Kidney (tissue), 13 donors: ENCODE measurements at regions not wholly inside any gene's neighbourhood (a gene's known extent, or its start where the extent isn't known, plus 50 kb on each side); places are given as distances from the start of the nearest gene placed in this dataset.

Experiments
- DNase-seq, 5 donors: peaks; one replicate each; pipeline ENCODE4 v3.0.0-alpha.2; 2013 to 2020
- FAIRE-seq: peaks from 2 replicates; lab custom pipeline; 2012; peaks lifted over from hg19 to GRCh38; lab: Jason Lieb, UNC
- H3K27ac ChIP-seq, 2 donors: one replicate each; pipeline ENCODE4 v1.7.0; 2013; ENCODE audit warnings: low read depth in 2 of 2, low read length in 2 of 2, inconsistent platforms in 1 of 2
- H3K27me3 ChIP-seq: one replicate; pipeline ENCODE4 v1.7.1; 2013; ENCODE audit warnings: low read length, inconsistent platforms; ENCODE audit not compliant: control insufficient read depth, insufficient read depth
- H3K36me3 ChIP-seq, 3 donors: one replicate each; pipeline versions ENCODE4 v1.7.0 to v1.7.1; 2013; ENCODE audit warnings: low read length in 3 of 3, control low read depth in 1 of 3, inconsistent platforms in 1 of 3; ENCODE audit not compliant: insufficient read depth in 3 of 3, control insufficient read depth in 2 of 3
- H3K4me1 ChIP-seq, 3 donors: one replicate each; pipeline versions ENCODE4 v1.7.0 to v1.7.1; 2013; ENCODE audit warnings: low read length in 3 of 3, inconsistent platforms in 1 of 3, low read depth in 1 of 3; ENCODE audit not compliant: control insufficient read depth in 2 of 3, insufficient read depth in 2 of 3
- H3K4me3 ChIP-seq, 3 donors: one replicate each; pipeline versions ENCODE4 v1.7.0 to v1.8.1; 2013; ENCODE audit warnings: low read length in 3 of 3, control low read depth in 1 of 3, inconsistent platforms in 1 of 3
- H3K9ac ChIP-seq, 3 donors: one replicate each; pipeline versions ENCODE4 v1.7.0 to v1.7.1; 2013; ENCODE audit warnings: low read length in 3 of 3, control low read depth in 1 of 3, inconsistent platforms in 1 of 3
- H3K9me3 ChIP-seq, 3 donors: one replicate each; pipeline versions ENCODE4 v1.7.0 to v1.7.1; 2013; ENCODE audit warnings: low read length in 3 of 3, control low read depth in 1 of 3, inconsistent platforms in 1 of 3; ENCODE audit not compliant: control insufficient read depth in 2 of 3, insufficient read depth in 1 of 3
- CTCF ChIP-seq: IDR thresholded peaks from 3 replicates; pipeline ENCODE4 v1.5.1; 2012; ENCODE audit warnings: mild to moderate bottlenecking, moderate library complexity, borderline replicate concordance; ENCODE audit not compliant: insufficient read depth; ENCODE audit errors: extremely low read depth
- intact Hi-C: fragments of 100-400 bp; cut with DNase I; formaldehyde crosslinking; loops from one replicate; pipeline ENCODE4 v1.11.1; 2022
- donor health status: control.
- donor health status: control.
- donor health status: control.
- donor health status: control.
- donor health status: control.
- donor health status: DM: yes; HTN: yes; CAD: no.
- donor health status: Normal renal cell carcinoma (clear cell type).

DNA sequence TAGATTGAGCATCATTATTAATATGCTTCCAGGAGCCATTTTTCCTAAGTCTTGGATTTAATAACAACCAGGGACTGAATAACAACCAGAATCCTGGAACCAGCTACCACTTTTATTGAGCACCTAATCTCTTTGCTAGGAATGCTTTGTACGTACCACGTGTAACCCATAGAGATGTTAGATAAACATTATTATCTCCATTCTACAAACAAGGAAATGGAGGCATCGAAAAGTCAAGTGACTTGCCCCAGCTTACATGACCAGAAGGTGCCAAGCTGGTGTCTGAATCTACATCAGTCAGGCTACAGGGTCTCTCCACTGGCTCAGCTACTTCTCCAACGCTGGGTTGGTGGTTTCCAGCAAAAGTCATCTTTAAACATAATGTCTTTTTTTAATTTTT lies 256.1 kb upstream of the ANKRD55 start:
- H3K27ac ChIP-seq = no peak overlapping the region
- no peaks in the 10 kb centered on the region for H3K36me3 ChIP-seq
- intact Hi-C loops = no loop called here
- no peaks in the 10 kb centered on the region for H3K27me3 ChIP-seq
- no peaks in the 10 kb centered on the region for H3K4me1 ChIP-seq
- no peak for FAIRE-seq
- H3K9me3 ChIP-seq = no peaks in the 10 kb centered on the region
- no peak overlapping the region for H3K4me3 ChIP-seq
- no peak for TF ChIP-seq CTCF
- DNase-seq = no peak
- no peak overlapping the region for H3K9ac ChIP-seq

DNA sequence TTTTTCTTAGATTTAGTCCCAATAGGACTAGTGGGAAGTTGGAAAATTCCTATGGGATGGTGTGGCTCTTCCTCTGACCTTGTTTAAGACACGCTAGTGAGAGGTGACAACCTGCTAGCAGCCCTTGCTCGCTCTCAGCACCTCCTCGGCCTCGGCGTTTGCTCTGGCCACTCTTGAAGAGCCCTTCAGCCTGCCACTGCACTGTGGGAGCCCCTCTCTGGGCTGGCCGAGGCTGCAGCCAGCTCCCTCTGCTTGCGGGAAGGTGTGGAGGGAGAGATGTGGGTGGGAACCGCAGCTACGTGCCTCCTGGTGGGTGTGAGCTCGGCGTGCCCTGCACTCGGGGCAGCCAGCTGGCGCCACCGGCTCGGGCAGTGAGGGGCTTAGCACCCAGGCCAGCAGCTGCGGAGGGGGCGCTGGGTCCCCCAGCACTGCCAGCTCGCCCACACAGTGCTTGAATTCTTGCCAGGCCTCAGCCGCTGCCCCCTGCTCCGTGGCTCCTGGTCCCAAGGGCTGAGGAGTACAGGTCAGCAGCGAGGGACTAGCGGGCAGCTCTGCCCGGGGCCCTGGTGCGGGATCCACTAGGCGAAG lies 254.5 kb upstream of the ANKRD55 start:
- Histone ChIP-seq H3K27ac (no peak overlapping the region), H3K4me1 (no peaks in the 10 kb centered on the region), H3K9me3 (no peaks in the 10 kb centered on the region), H3K36me3 (no peaks in the 10 kb centered on the region), H3K4me3 (no peak overlapping the region), H3K9ac (no peak overlapping the region), H3K27me3 (no peaks in the 10 kb centered on the region)
- peak in 1 of 5 donors; percentile 68 for DNase-seq
- TF ChIP-seq CTCF = no peak
- intact Hi-C loops = no loop called here
- no peak for FAIRE-seq

- intact Hi-C loops = no loop called here
- peak overlapping the region in 1 of 2 donors; percentile 0 for H3K27ac ChIP-seq
- H3K27me3 ChIP-seq = no peaks in the 10 kb centered on the region
- no peak for TF ChIP-seq CTCF
- no peaks in the 10 kb centered on the region for H3K36me3 ChIP-seq
- no peak overlapping the region for H3K9ac ChIP-seq
- FAIRE-seq (no peak), DNase-seq (no peak)
- H3K4me1 ChIP-seq = peaks cover 7 to 10% (median 9%) of the 10 kb centered on the region in 3 donors
- H3K4me3 ChIP-seq = no peak overlapping the region
- H3K9me3 ChIP-seq = no peaks in the 10 kb centered on the region
Measured at GRCh38 chr5:56482363-56482762, 249.2 kb upstream of the ANKRD55 start.
